ENCODE measurements at regions not wholly inside any gene's neighbourhood (a gene's known extent, or its start where the extent isn't known, plus 50 kb on each side); places are given as distances from the start of the nearest gene placed in this dataset.

- H3K27me3 ChIP-seq (ENCODE audit: insufficient read depth, low read depth, low read length) = no peaks in the 10 kb centered on the region
- H3F3A ChIP-seq (ENCODE audit: insufficient read depth, low read length, poor library complexity, severe bottlenecking) = no peaks in the 10 kb centered on the region
- H3K9ac ChIP-seq (ENCODE audit: low read length) = no peak overlapping the region
- H3K4me2 ChIP-seq (ENCODE audit: low read length) = no peak overlapping the region
- H3K79me2 ChIP-seq (replicated peaks; ENCODE audit: insufficient read depth, low read length) = no peaks in the 10 kb centered on the region
- H3K27ac ChIP-seq (ENCODE audit: low read length) = no peak overlapping the region
- no peaks in the 10 kb centered on the region for H3K36me3 ChIP-seq (ENCODE audit: insufficient read depth, low read length)
- H3K9me3 ChIP-seq (ENCODE audit: low read length) = no peaks in the 10 kb centered on the region
- no peak for TF ChIP-seq RAD21 (conservative IDR thresholded peaks at IDR 0.05)
- no peak for TF ChIP-seq SMC3 (conservative IDR thresholded peaks at IDR 0.05; ENCODE audit: poor library complexity)
- TF ChIP-seq EP300 (conservative IDR thresholded peaks at IDR 0.05; ENCODE audit: poor library complexity, severe bottlenecking) = no peak
- TF ChIP-seq TAF1 (IDR thresholded peaks at IDR 0.05; ENCODE audit: low read depth) = no peak
- TF ChIP-seq REST (IDR thresholded peaks at IDR 0.05; ENCODE audit: borderline replicate concordance) = no peak
- H3K9me2 ChIP-seq (ENCODE audit: insufficient read depth, low read length) = no peaks in the 10 kb centered on the region
- no peak overlapping the region for H2AFZ ChIP-seq (ENCODE audit: low read depth, low read length)
- no peak overlapping the region for H3K4me3 ChIP-seq (ENCODE audit: low read length)
- H4K20me1 ChIP-seq (ENCODE audit: insufficient read depth) = no peaks in the 10 kb centered on the region
Observed at GRCh38 chr12:28817524-28817923, 331.6 kb upstream of the FAR2 start.

- Histone ChIP-seq H3K27me3 (ENCODE audit: insufficient read depth, low read depth, low read length) (no peaks in the 10 kb centered on the region), H3K36me3 (ENCODE audit: insufficient read depth, low read length) (no peaks in the 10 kb centered on the region), H4K20me1 (ENCODE audit: insufficient read depth) (no peaks in the 10 kb centered on the region), H3F3A (ENCODE audit: insufficient read depth, low read length, poor library complexity, severe bottlenecking) (no peaks in the 10 kb centered on the region), H3K9me2 (ENCODE audit: insufficient read depth, low read length) (no peaks in the 10 kb centered on the region), H3K27ac (ENCODE audit: low read length) (no peak overlapping the region), H2AFZ (ENCODE audit: low read depth, low read length) (no peak overlapping the region), H3K4me2 (ENCODE audit: low read length) (no peak overlapping the region), H3K4me3 (ENCODE audit: low read length) (no peak overlapping the region), H3K9me3 (ENCODE audit: low read length) (no peaks in the 10 kb centered on the region), H3K9ac (ENCODE audit: low read length) (no peak overlapping the region), H3K79me2 (replicated peaks; ENCODE audit: insufficient read depth, low read length) (no peaks in the 10 kb centered on the region)
- TF ChIP-seq EP300 (conservative IDR thresholded peaks at IDR 0.05; ENCODE audit: poor library complexity, severe bottlenecking) = no peak
- TF ChIP-seq CTCF (IDR thresholded peaks at IDR 0.05; ENCODE audit: poor library complexity, severe bottlenecking) = no peak
- TF ChIP-seq TAF1 (IDR thresholded peaks at IDR 0.05; ENCODE audit: low read depth) = no peak
- TF ChIP-seq REST (IDR thresholded peaks at IDR 0.05; ENCODE audit: borderline replicate concordance) = no peak
Observed at GRCh38 chr12:28824193-28824846, 324.8 kb upstream of the FAR2 start.
